SK-N-SH treated with all-trans-retinoic acid at 6 μM for 48 hours (cell line): ENCODE measurements at regions not wholly inside any gene's neighbourhood (a gene's known extent, or its start where the extent isn't known, plus 50 kb on each side); places are given as distances from the start of the nearest gene placed in this dataset.

Experiments used
- ATAC-seq: fragments of 200-7000 bp; cut with Tn5 transposase; 3 replicates; pipeline ENCODE4 v1.9.1; 2020; ENCODE audit warnings: mild to moderate bottlenecking, moderate library complexity
- ARNTL ChIP-seq: fragments of 450-650 bp; formaldehyde crosslinking; IDR thresholded peaks from 2 replicates; pipeline ENCODE4 v1.5.0; 2020; ENCODE audit warnings: low read depth, mild to moderate bottlenecking, moderate library complexity, borderline replicate concordance
- BACH2 ChIP-seq: fragments of 250-450 bp; sonication (Bioruptor Pico); IDR thresholded peaks from 2 replicates; pipeline ENCODE4 v1.9.0; 2021; ENCODE audit warnings: mild to moderate bottlenecking, borderline replicate concordance
- CSDC2 ChIP-seq: fragments of 250-450 bp; sonication (Bioruptor Pico); IDR thresholded peaks from 2 replicates; pipeline ENCODE4 v1.5.0; 2020; ENCODE audit warnings: mild to moderate bottlenecking, moderate library complexity
- ESRRG ChIP-seq: fragments of 250-450 bp; sonication (Bioruptor Pico); IDR thresholded peaks from 2 replicates; pipeline ENCODE4 v1.6.1; 2021; ENCODE audit warnings: mild to moderate bottlenecking
- GLIS3 ChIP-seq: fragments of 250-450 bp; sonication (Bioruptor Pico); IDR thresholded peaks from 2 replicates; pipeline ENCODE4 v1.5.0; 2020; ENCODE audit warnings: mild to moderate bottlenecking, moderate library complexity
- ISL1 ChIP-seq: fragments of 250-450 bp; sonication (Bioruptor Pico); IDR thresholded peaks from 2 replicates; pipeline ENCODE4 v2.1.2; 2022; ENCODE audit warnings: mild to moderate bottlenecking, moderate library complexity
- OSR1 ChIP-seq: fragments of 250-450 bp; sonication (Bioruptor Pico); IDR thresholded peaks from 2 replicates; pipeline ENCODE4 v1.8.0; 2022; ENCODE audit warnings: moderate library complexity, mild to moderate bottlenecking, inconsistent platforms
- PPARA ChIP-seq: fragments of 250-450 bp; sonication (Bioruptor Pico); IDR thresholded peaks from 2 replicates; pipeline ENCODE4 v1.5.0; 2020; ENCODE audit warnings: mild to moderate bottlenecking, borderline replicate concordance
- RARB ChIP-seq: fragments of 250-450 bp; sonication (Bioruptor Pico); IDR thresholded peaks from 2 replicates; pipeline ENCODE4 v1.8.0; 2021; ENCODE audit warnings: mild to moderate bottlenecking, moderate library complexity
- TCF4 ChIP-seq: fragments of 250-450 bp; sonication (Bioruptor Pico); IDR thresholded peaks from 2 replicates; pipeline ENCODE4 v1.8.0; 2021; ENCODE audit warnings: mild to moderate bottlenecking, moderate library complexity, borderline replicate concordance
- TOX ChIP-seq: fragments of 250-450 bp; sonication (Bioruptor Pico); IDR thresholded peaks from 2 replicates; pipeline ENCODE4 v1.8.0; 2021; ENCODE audit warnings: mild to moderate bottlenecking, moderate library complexity, borderline replicate concordance
- ZC3H10 ChIP-seq: fragments of 250-450 bp; sonication (Bioruptor Pico); IDR thresholded peaks from 2 replicates; pipeline ENCODE4 v1.5.1; 2021; ENCODE audit warnings: mild to moderate bottlenecking, moderate library complexity
- ZFP3 ChIP-seq: fragments of 250-450 bp; sonication (Bioruptor Pico); IDR thresholded peaks from 2 replicates; pipeline ENCODE4 v1.5.0; 2020; ENCODE audit warnings: mild to moderate bottlenecking, moderate library complexity
- ZFP30 ChIP-seq: fragments of 450-650 bp; formaldehyde crosslinking; IDR thresholded peaks from 2 replicates; pipeline ENCODE4 v1.5.0; 2022; ENCODE audit warnings: mild to moderate bottlenecking, moderate library complexity
- ZNF565 ChIP-seq: fragments of 450-650 bp; formaldehyde crosslinking; conservative IDR thresholded peaks from 2 replicates; pipeline ENCODE4 v1.5.0; 2020; ENCODE audit warnings: low read depth, mild to moderate bottlenecking, moderate library complexity
- ZNF70 ChIP-seq: fragments of 450-650 bp; formaldehyde crosslinking; IDR thresholded peaks from 2 replicates; pipeline ENCODE4 v1.5.0; 2020; ENCODE audit warnings: mild to moderate bottlenecking, moderate library complexity
- TF ChIP-seq, protein P1 (sequence below): fragments of 250-450 bp; sonication (Bioruptor Pico); IDR thresholded peaks from 2 replicates; pipeline ENCODE4 v1.5.1; 2021; ENCODE audit warnings: mild to moderate bottlenecking, moderate library complexity
- TF ChIP-seq, protein P2 (sequence below): fragments of 250-450 bp; sonication (Bioruptor Pico); IDR thresholded peaks from 2 replicates; pipeline ENCODE4 v1.8.0; 2021; ENCODE audit warnings: low read depth, mild to moderate bottlenecking, moderate library complexity, borderline replicate concordance
- TF ChIP-seq, protein P3 (sequence below): fragments of 250-450 bp; sonication (Bioruptor Pico); IDR thresholded peaks from 2 replicates; pipeline ENCODE4 v1.5.1; 2020; ENCODE audit warnings: low read depth, mild to moderate bottlenecking, moderate library complexity
- TF ChIP-seq, protein P4 (sequence below): fragments of 250-450 bp; sonication (Bioruptor Pico); IDR thresholded peaks from 2 replicates; pipeline ENCODE4 v1.5.0; 2020; ENCODE audit warnings: mild to moderate bottlenecking, moderate library complexity
- TF ChIP-seq, protein P5 (sequence below): fragments of 250-450 bp; sonication (Bioruptor Pico); IDR thresholded peaks from 2 replicates; pipeline ENCODE4 v1.8.0; 2020; ENCODE audit warnings: mild to moderate bottlenecking, moderate library complexity, borderline replicate concordance

DNA sequence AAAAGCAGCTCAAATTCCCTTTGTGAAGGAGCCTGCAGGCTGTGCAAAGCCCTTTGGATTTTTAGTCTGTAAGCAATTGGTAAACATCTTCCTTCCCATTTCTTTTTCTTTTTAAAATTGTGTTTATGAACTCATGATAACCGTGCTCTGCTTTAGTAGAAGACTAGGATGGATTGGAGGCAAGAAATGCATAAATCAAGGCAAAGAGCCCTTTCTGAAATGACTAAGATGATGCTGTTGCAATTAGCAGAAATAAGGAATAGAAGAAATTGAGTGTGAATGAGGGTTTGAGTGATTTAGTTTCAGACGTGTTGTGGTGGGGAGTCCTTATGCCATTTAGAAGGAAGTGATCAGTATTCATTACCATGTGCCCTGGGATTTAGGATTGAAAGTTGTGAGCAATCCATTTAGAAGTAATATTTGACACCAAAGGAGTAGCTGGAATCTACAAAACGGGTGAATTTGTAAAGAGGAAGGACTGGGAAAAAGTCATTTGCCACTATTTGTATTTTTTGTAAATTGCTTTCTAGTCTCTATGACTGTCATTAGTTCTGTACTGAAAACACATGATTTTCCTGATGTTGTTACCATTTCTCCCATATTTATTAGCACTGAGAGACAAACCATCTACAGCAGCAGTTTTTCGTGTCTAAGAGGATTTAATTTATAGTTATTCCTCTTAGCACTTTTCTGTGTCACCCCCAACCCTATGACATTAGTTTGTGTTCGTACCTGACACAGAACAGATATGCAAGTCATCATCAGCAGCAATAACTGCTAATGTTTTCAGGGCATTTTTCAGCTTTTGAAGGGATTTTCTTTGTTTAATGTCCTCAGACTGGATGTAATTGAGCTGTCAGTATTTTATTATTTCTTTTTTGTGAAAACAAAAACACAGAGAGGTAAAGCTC lies 265.0 kb downstream of the UTRN start:
- no peak for ATAC-seq
- no peak for TF ChIP-seq TCF4
- TF ChIP-seq GLIS3: no peak
- TF ChIP-seq ZNF565: no peak
- no peak for TF ChIP-seq ESRRG (CRISPR knock-in tag)
- no peak for TF ChIP-seq ZFP30 (CRISPR knock-in tag)
- TF ChIP-seq, protein P1, sequence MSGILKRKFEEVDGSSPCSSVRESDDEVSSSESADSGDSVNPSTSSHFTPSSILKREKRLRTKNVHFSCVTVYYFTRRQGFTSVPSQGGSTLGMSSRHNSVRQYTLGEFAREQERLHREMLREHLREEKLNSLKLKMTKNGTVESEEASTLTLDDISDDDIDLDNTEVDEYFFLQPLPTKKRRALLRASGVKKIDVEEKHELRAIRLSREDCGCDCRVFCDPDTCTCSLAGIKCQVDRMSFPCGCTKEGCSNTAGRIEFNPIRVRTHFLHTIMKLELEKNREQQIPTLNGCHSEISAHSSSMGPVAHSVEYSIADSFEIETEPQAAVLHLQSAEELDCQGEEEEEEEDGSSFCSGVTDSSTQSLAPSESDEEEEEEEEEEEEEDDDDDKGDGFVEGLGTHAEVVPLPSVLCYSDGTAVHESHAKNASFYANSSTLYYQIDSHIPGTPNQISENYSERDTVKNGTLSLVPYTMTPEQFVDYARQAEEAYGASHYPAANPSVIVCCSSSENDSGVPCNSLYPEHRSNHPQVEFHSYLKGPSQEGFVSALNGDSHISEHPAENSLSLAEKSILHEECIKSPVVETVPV (CRISPR knock-in tag): no peak

DNA sequence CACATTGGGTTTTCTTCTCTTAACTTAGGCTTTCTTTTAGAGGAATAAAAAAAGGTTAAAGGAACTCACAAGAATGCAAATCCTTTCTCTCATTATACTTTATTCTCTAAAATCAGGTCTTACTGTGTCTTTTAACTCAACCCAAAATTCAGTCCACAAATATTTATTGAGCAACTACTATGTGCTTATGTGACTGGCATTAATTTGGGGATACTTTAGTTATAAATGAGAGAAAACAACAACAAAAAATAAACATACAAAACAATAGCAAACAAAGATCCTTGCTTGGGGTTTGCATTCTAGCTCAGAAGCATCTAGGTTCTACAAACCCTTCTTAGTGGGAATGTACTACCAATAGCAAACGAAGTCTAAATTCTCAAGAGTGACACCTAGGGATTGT lies 266.2 kb downstream of the UTRN start:
- TF ChIP-seq RARB: no peak
- no peak for TF ChIP-seq CSDC2
- no peak for TF ChIP-seq ZNF565
- no peak for TF ChIP-seq PPARA (CRISPR knock-in tag)
- no peak for TF ChIP-seq ARNTL (CRISPR knock-in tag)
- TF ChIP-seq, protein P1 (CRISPR knock-in tag): no peak
- no peak for TF ChIP-seq BACH2
- no peak for TF ChIP-seq TOX
- TF ChIP-seq, protein P2, sequence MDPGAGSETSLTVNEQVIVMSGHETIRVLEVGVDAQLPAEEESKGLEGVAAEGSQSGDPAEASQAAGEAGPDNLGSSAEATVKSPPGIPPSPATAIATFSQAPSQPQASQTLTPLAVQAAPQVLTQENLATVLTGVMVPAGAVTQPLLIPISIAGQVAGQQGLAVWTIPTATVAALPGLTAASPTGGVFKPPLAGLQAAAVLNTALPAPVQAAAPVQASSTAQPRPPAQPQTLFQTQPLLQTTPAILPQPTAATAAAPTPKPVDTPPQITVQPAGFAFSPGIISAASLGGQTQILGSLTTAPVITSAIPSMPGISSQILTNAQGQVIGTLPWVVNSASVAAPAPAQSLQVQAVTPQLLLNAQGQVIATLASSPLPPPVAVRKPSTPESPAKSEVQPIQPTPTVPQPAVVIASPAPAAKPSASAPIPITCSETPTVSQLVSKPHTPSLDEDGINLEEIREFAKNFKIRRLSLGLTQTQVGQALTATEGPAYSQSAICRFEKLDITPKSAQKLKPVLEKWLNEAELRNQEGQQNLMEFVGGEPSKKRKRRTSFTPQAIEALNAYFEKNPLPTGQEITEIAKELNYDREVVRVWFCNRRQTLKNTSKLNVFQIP (CRISPR knock-in tag): no peak
- TF ChIP-seq TCF4: no peak
- no peak for TF ChIP-seq OSR1
- no peak for TF ChIP-seq ZFP30 (CRISPR knock-in tag)
- TF ChIP-seq, protein P3, sequence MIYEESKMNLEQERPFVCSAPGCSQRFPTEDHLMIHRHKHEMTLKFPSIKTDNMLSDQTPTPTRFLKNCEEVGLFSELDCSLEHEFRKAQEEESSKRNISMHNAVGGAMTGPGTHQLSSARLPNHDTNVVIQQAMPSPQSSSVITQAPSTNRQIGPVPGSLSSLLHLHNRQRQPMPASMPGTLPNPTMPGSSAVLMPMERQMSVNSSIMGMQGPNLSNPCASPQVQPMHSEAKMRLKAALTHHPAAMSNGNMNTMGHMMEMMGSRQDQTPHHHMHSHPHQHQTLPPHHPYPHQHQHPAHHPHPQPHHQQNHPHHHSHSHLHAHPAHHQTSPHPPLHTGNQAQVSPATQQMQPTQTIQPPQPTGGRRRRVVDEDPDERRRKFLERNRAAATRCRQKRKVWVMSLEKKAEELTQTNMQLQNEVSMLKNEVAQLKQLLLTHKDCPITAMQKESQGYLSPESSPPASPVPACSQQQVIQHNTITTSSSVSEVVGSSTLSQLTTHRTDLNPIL (CRISPR knock-in tag): no peak
- no peak for TF ChIP-seq ISL1 (CRISPR knock-in tag)
- no peak for TF ChIP-seq ZFP3
- TF ChIP-seq, protein P4, sequence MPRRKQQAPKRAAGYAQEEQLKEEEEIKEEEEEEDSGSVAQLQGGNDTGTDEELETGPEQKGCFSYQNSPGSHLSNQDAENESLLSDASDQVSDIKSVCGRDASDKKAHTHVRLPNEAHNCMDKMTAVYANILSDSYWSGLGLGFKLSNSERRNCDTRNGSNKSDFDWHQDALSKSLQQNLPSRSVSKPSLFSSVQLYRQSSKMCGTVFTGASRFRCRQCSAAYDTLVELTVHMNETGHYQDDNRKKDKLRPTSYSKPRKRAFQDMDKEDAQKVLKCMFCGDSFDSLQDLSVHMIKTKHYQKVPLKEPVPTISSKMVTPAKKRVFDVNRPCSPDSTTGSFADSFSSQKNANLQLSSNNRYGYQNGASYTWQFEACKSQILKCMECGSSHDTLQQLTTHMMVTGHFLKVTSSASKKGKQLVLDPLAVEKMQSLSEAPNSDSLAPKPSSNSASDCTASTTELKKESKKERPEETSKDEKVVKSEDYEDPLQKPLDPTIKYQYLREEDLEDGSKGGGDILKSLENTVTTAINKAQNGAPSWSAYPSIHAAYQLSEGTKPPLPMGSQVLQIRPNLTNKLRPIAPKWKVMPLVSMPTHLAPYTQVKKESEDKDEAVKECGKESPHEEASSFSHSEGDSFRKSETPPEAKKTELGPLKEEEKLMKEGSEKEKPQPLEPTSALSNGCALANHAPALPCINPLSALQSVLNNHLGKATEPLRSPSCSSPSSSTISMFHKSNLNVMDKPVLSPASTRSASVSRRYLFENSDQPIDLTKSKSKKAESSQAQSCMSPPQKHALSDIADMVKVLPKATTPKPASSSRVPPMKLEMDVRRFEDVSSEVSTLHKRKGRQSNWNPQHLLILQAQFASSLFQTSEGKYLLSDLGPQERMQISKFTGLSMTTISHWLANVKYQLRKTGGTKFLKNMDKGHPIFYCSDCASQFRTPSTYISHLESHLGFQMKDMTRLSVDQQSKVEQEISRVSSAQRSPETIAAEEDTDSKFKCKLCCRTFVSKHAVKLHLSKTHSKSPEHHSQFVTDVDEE: no peak
- TF ChIP-seq, protein P5, sequence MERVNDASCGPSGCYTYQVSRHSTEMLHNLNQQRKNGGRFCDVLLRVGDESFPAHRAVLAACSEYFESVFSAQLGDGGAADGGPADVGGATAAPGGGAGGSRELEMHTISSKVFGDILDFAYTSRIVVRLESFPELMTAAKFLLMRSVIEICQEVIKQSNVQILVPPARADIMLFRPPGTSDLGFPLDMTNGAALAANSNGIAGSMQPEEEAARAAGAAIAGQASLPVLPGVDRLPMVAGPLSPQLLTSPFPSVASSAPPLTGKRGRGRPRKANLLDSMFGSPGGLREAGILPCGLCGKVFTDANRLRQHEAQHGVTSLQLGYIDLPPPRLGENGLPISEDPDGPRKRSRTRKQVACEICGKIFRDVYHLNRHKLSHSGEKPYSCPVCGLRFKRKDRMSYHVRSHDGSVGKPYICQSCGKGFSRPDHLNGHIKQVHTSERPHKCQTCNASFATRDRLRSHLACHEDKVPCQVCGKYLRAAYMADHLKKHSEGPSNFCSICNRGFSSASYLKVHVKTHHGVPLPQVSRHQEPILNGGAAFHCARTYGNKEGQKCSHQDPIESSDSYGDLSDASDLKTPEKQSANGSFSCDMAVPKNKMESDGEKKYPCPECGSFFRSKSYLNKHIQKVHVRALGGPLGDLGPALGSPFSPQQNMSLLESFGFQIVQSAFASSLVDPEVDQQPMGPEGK (CRISPR knock-in tag): no peak

DNA sequence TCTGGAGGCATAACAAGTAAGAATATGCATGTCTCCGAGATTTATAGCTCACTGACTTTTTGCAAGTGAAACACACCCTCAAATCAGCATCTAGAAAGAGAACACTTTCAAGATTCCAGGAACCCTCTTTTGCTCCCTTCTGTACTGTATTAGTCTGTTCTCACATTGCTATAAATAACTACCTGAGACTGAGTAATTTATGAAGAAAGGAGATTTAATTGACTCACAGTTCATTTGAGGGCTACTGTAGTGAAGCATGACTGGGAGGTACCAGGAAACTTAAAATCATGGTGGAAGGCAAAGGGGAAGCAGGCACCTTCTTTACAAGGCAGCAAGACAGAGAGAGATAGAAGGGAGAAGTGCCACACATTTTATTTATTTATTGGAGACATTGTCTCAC lies 269.9 kb downstream of the UTRN start:
- TF ChIP-seq RARB: no peak
- no peak for TF ChIP-seq ZC3H10
- TF ChIP-seq ISL1 (CRISPR knock-in tag): no peak
- TF ChIP-seq ZNF70 (CRISPR knock-in tag): no peak
- TF ChIP-seq, protein P3 (CRISPR knock-in tag): no peak
- no peak for TF ChIP-seq GLIS3
- TF ChIP-seq ARNTL (CRISPR knock-in tag): no peak
- TF ChIP-seq ESRRG (CRISPR knock-in tag): no peak
- TF ChIP-seq, protein P5 (CRISPR knock-in tag): no peak
- no peak for TF ChIP-seq BACH2

More for the DNA sequence above, 266.2 kb downstream of the UTRN start:
- ATAC-seq: no peak

More for the DNA sequence above, 269.9 kb downstream of the UTRN start:
- ATAC-seq: no peak
